ENCODE measurements at regions not wholly inside any gene's neighbourhood (a gene's known extent, or its start where the extent isn't known, plus 50 kb on each side); places are given as distances from the start of the nearest gene placed in this dataset.
"Not testable (repeated sequence)": the region's sequence is repeated elsewhere in the genome, so short reads cannot be mapped to it uniquely, and the experiment has no call there.

GRCh38 chr11:42841556-42841955, 470.2 kb upstream of the API5 start:
- DNase-seq (ENCODE audit: low spot score) = no peak

GRCh38 chr11:42849362-42849761, 462.4 kb upstream of the API5 start:
- DNase-seq (ENCODE audit: low spot score) = no peak

- DNase-seq (ENCODE audit: low spot score) = no peak
Measured at GRCh38 chr11:42857344-42857743, 454.5 kb upstream of the API5 start.

GRCh38 chr11:42870480-42870879, 441.3 kb upstream of the API5 start:
- DNase-seq (ENCODE audit: low spot score) = no peak

GRCh38 chr11:42873800-42874405, 437.9 kb upstream of the API5 start:
- DNase-seq (ENCODE audit: low spot score) = not testable (repeated sequence)

GRCh38 chr11:42881335-42881734, 430.5 kb upstream of the API5 start:
- DNase-seq (ENCODE audit: low spot score) = not testable (repeated sequence)

GRCh38 chr11:42890773-42891172, 421.0 kb upstream of the API5 start:
- DNase-seq (ENCODE audit: low spot score) = no peak

GRCh38 chr11:42901084-42901483, 410.7 kb upstream of the API5 start:
- DNase-seq (ENCODE audit: low spot score) = no peak

GRCh38 chr11:42906226-42906625, 405.6 kb upstream of the API5 start:
- DNase-seq (ENCODE audit: low spot score) = no peak

- DNase-seq (ENCODE audit: low spot score) = no peak
Measured at GRCh38 chr11:42913731-42914130, 398.1 kb upstream of the API5 start.

GRCh38 chr11:42923651-42924050, 388.1 kb upstream of the API5 start:
- no peak for DNase-seq (ENCODE audit: low spot score)

GRCh38 chr11:42925916-42926315, 385.9 kb upstream of the API5 start:
- no peak for DNase-seq (ENCODE audit: low spot score)

- DNase-seq (ENCODE audit: low spot score) = no peak
Measured at GRCh38 chr11:42947405-42947804, 364.4 kb upstream of the API5 start.

- not testable (repeated sequence) for DNase-seq (ENCODE audit: low spot score)
Measured at GRCh38 chr11:42949738-42950376, 361.9 kb upstream of the API5 start.

- no peak for DNase-seq (ENCODE audit: low spot score)
Measured at GRCh38 chr11:42951266-42951665, 360.5 kb upstream of the API5 start.

GRCh38 chr11:42957831-42958230, 354.0 kb upstream of the API5 start:
- no peak for DNase-seq (ENCODE audit: low spot score)

- no peak for DNase-seq (ENCODE audit: low spot score)
Measured at GRCh38 chr11:42958635-42959034, 353.2 kb upstream of the API5 start.

GRCh38 chr11:42960521-42961088, 351.2 kb upstream of the API5 start:
- DNase-seq (ENCODE audit: low spot score) = no peak

GRCh38 chr11:42967653-42968052, 344.1 kb upstream of the API5 start:
- DNase-seq (ENCODE audit: low spot score) = no peak

GRCh38 chr11:42972741-42973140, 339.1 kb upstream of the API5 start:
- DNase-seq (ENCODE audit: low spot score) = no peak

GRCh38 chr11:42974510-42975179, 337.2 kb upstream of the API5 start:
- no peak for DNase-seq (ENCODE audit: low spot score)

GRCh38 chr11:42975180-42975529, 336.6 kb upstream of the API5 start:
- DNase-seq (ENCODE audit: low spot score) = no peak

GRCh38 chr11:42976636-42977217, 335.1 kb upstream of the API5 start:
- DNase-seq (ENCODE audit: low spot score) = no peak
